DOHH2 (cell line): ENCODE measurements at regions not wholly inside any gene's neighbourhood (a gene's known extent, or its start where the extent isn't known, plus 50 kb on each side); places are given as distances from the start of the nearest gene placed in this dataset.

ENCODE experiments used
- EZH2phosphoT487 ChIP-seq: fragments of 200-600 bp; sonication (generic); IDR thresholded peaks from 2 replicates; pipeline ENCODE4 v1.6.1; 2017; ENCODE audit warnings: borderline replicate concordance, mild to moderate bottlenecking, antibody characterized with exemption, low read length, moderate library complexity, mixed read lengths
- TF ChIP-seq, protein P1 (sequence below): fragments of 200-600 bp; sonication (generic); IDR thresholded peaks from one replicate; pipeline ENCODE4 v1.5.1; 2014; ENCODE audit warnings: antibody characterized with exemption, mild to moderate bottlenecking, low read depth, low read length; ENCODE audit not compliant: poor library complexity, severe bottlenecking

DNA sequence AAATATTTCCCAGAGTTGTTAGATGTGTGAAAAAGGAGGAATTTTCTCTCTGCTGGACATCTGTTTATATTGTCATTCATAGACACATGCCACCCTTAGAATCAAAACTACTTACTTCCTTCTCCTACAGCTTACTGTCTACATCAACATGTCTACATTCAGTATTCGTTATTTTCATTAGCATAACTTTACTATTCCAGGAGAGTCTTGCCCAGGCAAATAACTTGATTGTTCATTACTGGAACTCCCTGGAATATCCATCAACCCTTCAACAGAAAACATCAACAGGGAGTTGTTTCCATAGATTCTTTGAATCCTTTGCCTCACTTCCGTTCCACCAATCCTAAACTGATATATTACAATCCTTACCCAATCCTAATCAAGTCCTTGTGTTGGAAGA, 457.5 kb upstream of the ZNF608 start:
- TF ChIP-seq, protein P1, sequence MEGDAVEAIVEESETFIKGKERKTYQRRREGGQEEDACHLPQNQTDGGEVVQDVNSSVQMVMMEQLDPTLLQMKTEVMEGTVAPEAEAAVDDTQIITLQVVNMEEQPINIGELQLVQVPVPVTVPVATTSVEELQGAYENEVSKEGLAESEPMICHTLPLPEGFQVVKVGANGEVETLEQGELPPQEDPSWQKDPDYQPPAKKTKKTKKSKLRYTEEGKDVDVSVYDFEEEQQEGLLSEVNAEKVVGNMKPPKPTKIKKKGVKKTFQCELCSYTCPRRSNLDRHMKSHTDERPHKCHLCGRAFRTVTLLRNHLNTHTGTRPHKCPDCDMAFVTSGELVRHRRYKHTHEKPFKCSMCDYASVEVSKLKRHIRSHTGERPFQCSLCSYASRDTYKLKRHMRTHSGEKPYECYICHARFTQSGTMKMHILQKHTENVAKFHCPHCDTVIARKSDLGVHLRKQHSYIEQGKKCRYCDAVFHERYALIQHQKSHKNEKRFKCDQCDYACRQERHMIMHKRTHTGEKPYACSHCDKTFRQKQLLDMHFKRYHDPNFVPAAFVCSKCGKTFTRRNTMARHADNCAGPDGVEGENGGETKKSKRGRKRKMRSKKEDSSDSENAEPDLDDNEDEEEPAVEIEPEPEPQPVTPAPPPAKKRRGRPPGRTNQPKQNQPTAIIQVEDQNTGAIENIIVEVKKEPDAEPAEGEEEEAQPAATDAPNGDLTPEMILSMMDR: no peak
- TF ChIP-seq EZH2phosphoT487: no peak
